ENCODE measurements at regions not wholly inside any gene's neighbourhood (a gene's known extent, or its start where the extent isn't known, plus 50 kb on each side); places are given as distances from the start of the nearest gene placed in this dataset.

- no peaks in the 10 kb centered on the region for H3K36me3 ChIP-seq (ENCODE audit: control insufficient read depth in 2 of 2, insufficient read depth in 2 of 2, low read length in 1 of 2)
- no peak overlapping the region for H3K4me3 ChIP-seq (ENCODE audit: low read length in 2 of 2)
- no peak for DNase-seq (ENCODE audit: low read depth in 6 of 9, low spot score in 9 of 9)
- 90% methylated on average over 2 of the region's 2 CpGs for WGBS
- no peaks in the 10 kb centered on the region for H3K27me3 ChIP-seq (ENCODE audit: control insufficient read depth in 2 of 2, insufficient read depth in 1 of 2, low read length in 1 of 2)
- H3K9me3 ChIP-seq (ENCODE audit: control insufficient read depth in 2 of 2, insufficient read depth in 1 of 2, low read length in 1 of 2) = peaks cover 0 to 10% of the 10 kb centered on the region in 2 donors
- no peaks in the 10 kb centered on the region for H3K4me1 ChIP-seq (ENCODE audit: control insufficient read depth in 2 of 2, insufficient read depth in 2 of 2, low read length in 2 of 2)
- no peak overlapping the region for H3K27ac ChIP-seq (ENCODE audit: low read depth in 1 of 2, low read length in 1 of 2)
Observed at GRCh38 chr2:185374878-185375277, 363.7 kb upstream of the FSIP2 start.

- WGBS = 94% methylated on average over 3 of the region's 3 CpGs
Observed at GRCh38 chr2:185375731-185376130, 362.9 kb upstream of the FSIP2 start.

GRCh38 chr2:185381631-185382030 lies 357.0 kb upstream of the FSIP2 start:
- 85% methylated on average over 1 of the region's 1 CpG for WGBS
- no peak overlapping the region for H3K27ac ChIP-seq (ENCODE audit: low read depth in 1 of 2, low read length in 1 of 2)
- DNase-seq (ENCODE audit: low read depth in 6 of 9, low spot score in 9 of 9) = no peak
- no peaks in the 10 kb centered on the region for H3K4me1 ChIP-seq (ENCODE audit: control insufficient read depth in 2 of 2, insufficient read depth in 2 of 2, low read length in 2 of 2)
- H3K4me3 ChIP-seq (ENCODE audit: low read length in 2 of 2) = no peak overlapping the region
- peaks cover 0 to 6% of the 10 kb centered on the region in 2 donors for H3K9me3 ChIP-seq (ENCODE audit: control insufficient read depth in 2 of 2, insufficient read depth in 1 of 2, low read length in 1 of 2)
- no peaks in the 10 kb centered on the region for H3K27me3 ChIP-seq (ENCODE audit: control insufficient read depth in 2 of 2, insufficient read depth in 1 of 2, low read length in 1 of 2)
- no peaks in the 10 kb centered on the region for H3K36me3 ChIP-seq (ENCODE audit: control insufficient read depth in 2 of 2, insufficient read depth in 2 of 2, low read length in 1 of 2)

More at GRCh38 chr2:185375731-185376130, 362.9 kb upstream of the FSIP2 start:
- no peak overlapping the region for H3K27ac ChIP-seq (ENCODE audit: low read depth in 1 of 2, low read length in 1 of 2)
- H3K36me3 ChIP-seq (ENCODE audit: control insufficient read depth in 2 of 2, insufficient read depth in 2 of 2, low read length in 1 of 2) = no peaks in the 10 kb centered on the region
- H3K4me1 ChIP-seq (ENCODE audit: control insufficient read depth in 2 of 2, insufficient read depth in 2 of 2, low read length in 2 of 2) = no peaks in the 10 kb centered on the region
- peaks cover 0 to 10% of the 10 kb centered on the region in 2 donors for H3K9me3 ChIP-seq (ENCODE audit: control insufficient read depth in 2 of 2, insufficient read depth in 1 of 2, low read length in 1 of 2)
- no peak for DNase-seq (ENCODE audit: low read depth in 6 of 9, low spot score in 9 of 9)
- no peaks in the 10 kb centered on the region for H3K27me3 ChIP-seq (ENCODE audit: control insufficient read depth in 2 of 2, insufficient read depth in 1 of 2, low read length in 1 of 2)
- no peak overlapping the region for H3K4me3 ChIP-seq (ENCODE audit: low read length in 2 of 2)

- no peaks in the 10 kb centered on the region for H3K9me3 ChIP-seq (ENCODE audit: control insufficient read depth in 2 of 2, insufficient read depth in 1 of 2, low read length in 1 of 2)
- no peaks in the 10 kb centered on the region for H3K27me3 ChIP-seq (ENCODE audit: control insufficient read depth in 2 of 2, insufficient read depth in 1 of 2, low read length in 1 of 2)
- no peak overlapping the region for H3K4me3 ChIP-seq (ENCODE audit: low read length in 2 of 2)
- 89% methylated on average over 2 of the region's 2 CpGs for WGBS
- H3K27ac ChIP-seq (ENCODE audit: low read depth in 1 of 2, low read length in 1 of 2) = no peak overlapping the region
- DNase-seq (ENCODE audit: low read depth in 6 of 9, low spot score in 9 of 9) = no peak
- no peaks in the 10 kb centered on the region for H3K4me1 ChIP-seq (ENCODE audit: control insufficient read depth in 2 of 2, insufficient read depth in 2 of 2, low read length in 2 of 2)
- H3K36me3 ChIP-seq (ENCODE audit: control insufficient read depth in 2 of 2, insufficient read depth in 2 of 2, low read length in 1 of 2) = no peaks in the 10 kb centered on the region
Observed at GRCh38 chr2:185384822-185385560, 353.6 kb upstream of the FSIP2 start.

GRCh38 chr2:185388226-185388625 lies 350.4 kb upstream of the FSIP2 start:
- H3K27me3 ChIP-seq (ENCODE audit: control insufficient read depth in 2 of 2, insufficient read depth in 1 of 2, low read length in 1 of 2) = no peaks in the 10 kb centered on the region
- 67% methylated on average over 2 of the region's 2 CpGs for WGBS
- no peak for DNase-seq (ENCODE audit: low read depth in 6 of 9, low spot score in 9 of 9)
- H3K9me3 ChIP-seq (ENCODE audit: control insufficient read depth in 2 of 2, insufficient read depth in 1 of 2, low read length in 1 of 2) = no peaks in the 10 kb centered on the region
- H3K4me3 ChIP-seq (ENCODE audit: low read length in 2 of 2) = no peak overlapping the region
- H3K4me1 ChIP-seq (ENCODE audit: control insufficient read depth in 2 of 2, insufficient read depth in 2 of 2, low read length in 2 of 2) = no peaks in the 10 kb centered on the region
- no peaks in the 10 kb centered on the region for H3K36me3 ChIP-seq (ENCODE audit: control insufficient read depth in 2 of 2, insufficient read depth in 2 of 2, low read length in 1 of 2)
- H3K27ac ChIP-seq (ENCODE audit: low read depth in 1 of 2, low read length in 1 of 2) = no peak overlapping the region

- DNase-seq (ENCODE audit: low read depth in 6 of 9, low spot score in 9 of 9) = no peak
- Histone ChIP-seq H3K4me1 (ENCODE audit: control insufficient read depth in 2 of 2, insufficient read depth in 2 of 2, low read length in 2 of 2) (no peaks in the 10 kb centered on the region), H3K4me3 (ENCODE audit: low read length in 2 of 2) (no peak overlapping the region), H3K36me3 (ENCODE audit: control insufficient read depth in 2 of 2, insufficient read depth in 2 of 2, low read length in 1 of 2) (no peaks in the 10 kb centered on the region), H3K9me3 (ENCODE audit: control insufficient read depth in 2 of 2, insufficient read depth in 1 of 2, low read length in 1 of 2) (peaks cover 0 to 2% of the 10 kb centered on the region in 2 donors), H3K27me3 (ENCODE audit: control insufficient read depth in 2 of 2, insufficient read depth in 1 of 2, low read length in 1 of 2) (no peaks in the 10 kb centered on the region), H3K27ac (ENCODE audit: low read depth in 1 of 2, low read length in 1 of 2) (no peak overlapping the region)
Observed at GRCh38 chr2:185391543-185391942, 347.1 kb upstream of the FSIP2 start.

- no peak for DNase-seq (ENCODE audit: low read depth in 6 of 9, low spot score in 9 of 9)
Observed at GRCh38 chr2:185393091-185393490, 345.5 kb upstream of the FSIP2 start.

GRCh38 chr2:185402474-185402873 lies 336.1 kb upstream of the FSIP2 start:
- H3K27me3 ChIP-seq (ENCODE audit: control insufficient read depth in 2 of 2, insufficient read depth in 1 of 2, low read length in 1 of 2) = no peaks in the 10 kb centered on the region
- no peaks in the 10 kb centered on the region for H3K36me3 ChIP-seq (ENCODE audit: control insufficient read depth in 2 of 2, insufficient read depth in 2 of 2, low read length in 1 of 2)
- no peaks in the 10 kb centered on the region for H3K9me3 ChIP-seq (ENCODE audit: control insufficient read depth in 2 of 2, insufficient read depth in 1 of 2, low read length in 1 of 2)
- no peak overlapping the region for H3K27ac ChIP-seq (ENCODE audit: low read depth in 1 of 2, low read length in 1 of 2)
- 99% methylated on average over 1 of the region's 1 CpG for WGBS
- H3K4me3 ChIP-seq (ENCODE audit: low read length in 2 of 2) = no peak overlapping the region
- no peaks in the 10 kb centered on the region for H3K4me1 ChIP-seq (ENCODE audit: control insufficient read depth in 2 of 2, insufficient read depth in 2 of 2, low read length in 2 of 2)
- no peak for DNase-seq (ENCODE audit: low read depth in 6 of 9, low spot score in 9 of 9)

More at GRCh38 chr2:185393091-185393490, 345.5 kb upstream of the FSIP2 start:
- WGBS = 93% methylated on average over 5 of the region's 5 CpGs
- H3K9me3 ChIP-seq (ENCODE audit: control insufficient read depth in 2 of 2, insufficient read depth in 1 of 2, low read length in 1 of 2) = peaks cover 1 to 8% of the 10 kb centered on the region in 2 donors
- no peaks in the 10 kb centered on the region for H3K27me3 ChIP-seq (ENCODE audit: control insufficient read depth in 2 of 2, insufficient read depth in 1 of 2, low read length in 1 of 2)
- no peaks in the 10 kb centered on the region for H3K4me1 ChIP-seq (ENCODE audit: control insufficient read depth in 2 of 2, insufficient read depth in 2 of 2, low read length in 2 of 2)
- H3K4me3 ChIP-seq (ENCODE audit: low read length in 2 of 2) = no peak overlapping the region
- H3K36me3 ChIP-seq (ENCODE audit: control insufficient read depth in 2 of 2, insufficient read depth in 2 of 2, low read length in 1 of 2) = no peaks in the 10 kb centered on the region
- no peak overlapping the region for H3K27ac ChIP-seq (ENCODE audit: low read depth in 1 of 2, low read length in 1 of 2)

- no peaks in the 10 kb centered on the region for H3K27me3 ChIP-seq (ENCODE audit: control insufficient read depth in 2 of 2, insufficient read depth in 1 of 2, low read length in 1 of 2)
- H3K36me3 ChIP-seq (ENCODE audit: control insufficient read depth in 2 of 2, insufficient read depth in 2 of 2, low read length in 1 of 2) = no peaks in the 10 kb centered on the region
- H3K9me3 ChIP-seq (ENCODE audit: control insufficient read depth in 2 of 2, insufficient read depth in 1 of 2, low read length in 1 of 2) = no peaks in the 10 kb centered on the region
- WGBS = 92% methylated on average over 2 of the region's 2 CpGs
- H3K4me3 ChIP-seq (ENCODE audit: low read length in 2 of 2) = no peak overlapping the region
- DNase-seq (ENCODE audit: low read depth in 6 of 9, low spot score in 9 of 9) = no peak
- H3K27ac ChIP-seq (ENCODE audit: low read depth in 1 of 2, low read length in 1 of 2) = no peak overlapping the region
- H3K4me1 ChIP-seq (ENCODE audit: control insufficient read depth in 2 of 2, insufficient read depth in 2 of 2, low read length in 2 of 2) = no peaks in the 10 kb centered on the region
Observed at GRCh38 chr2:185404578-185404977, 334.0 kb upstream of the FSIP2 start.
